A549 (cell line): ENCODE measurements at regions not wholly inside any gene's neighbourhood (a gene's known extent, or its start where the extent isn't known, plus 50 kb on each side); places are given as distances from the start of the nearest gene placed in this dataset.
A peak's percentile ranks its signal among the peaks of the same experiment; 100 is the strongest.

ENCODE experiments used
- ATAC-seq, 2 experiments: fragments of 200-7000 bp in 1 of 2; fragments of >200 bp in 1 of 2; cut with Nextera tagmentation in 1 of 2; cut with Tn5 transposase in 1 of 2; 3 replicates each; pipeline versions ENCODE4 v1.8.0 to v1.9.1; 2018 to 2020; ENCODE audit warnings: mild to moderate bottlenecking in 1 of 2, moderate library complexity in 1 of 2
- CTCF ChIA-PET: fragments of 300-600 bp; sonication (Branson Sonifier 250); formaldehyde crosslinking; extraction: SDS; loops from one replicate; lab custom pipeline; 2021; ENCODE audit warnings: antibody characterized with exemption, inconsistent platforms; lab: Yijun Ruan, JAX
- POLR2A ChIA-PET: fragments of 350-600 bp; formaldehyde crosslinking; extraction: SDS; loops from one replicate; lab custom pipeline; 2021; ENCODE audit warnings: antibody characterized with exemption, inconsistent platforms; lab: Yijun Ruan, JAX
- DNase-seq, 2 experiments: peaks; one replicate each; pipeline versions ENCODE4 v3.0.0 to v3.0.0-alpha.2; 2011 to 2016; ENCODE audit warnings: low read depth in 1 of 2, low spot score in 1 of 2
- FAIRE-seq: peaks from 2 replicates; lab custom pipeline; 2011; peaks lifted over from hg19 to GRCh38; lab: Jason Lieb, UNC
- H3K27ac ChIP-seq, 2 experiments: fragments of >200 bp; sonication (Bioruptor Twin); formaldehyde crosslinking; 3 replicates each; pipeline ENCODE4 v1.5.1; 2016 to 2017
- H3K4me1 ChIP-seq: fragments of >200 bp; sonication (Bioruptor Twin); formaldehyde crosslinking; 3 replicates; pipeline ENCODE4 v1.6.1; 2016
- H3K4me2 ChIP-seq: fragments of >200 bp; sonication (Bioruptor Twin); formaldehyde crosslinking; 3 replicates; pipeline ENCODE4 v1.6.1; 2016
- H3K4me3 ChIP-seq: fragments of >200 bp; sonication (Bioruptor Twin); formaldehyde crosslinking; 3 replicates; pipeline ENCODE4 v1.5.1; 2016
- H3K9me3 ChIP-seq: fragments of >200 bp; sonication (Bioruptor Twin); formaldehyde crosslinking; 3 replicates; pipeline ENCODE4 v1.6.1; 2016
- CEBPB ChIP-seq, 2 experiments: fragments of >200 bp in 1 of 2; sonication (Bioruptor Twin) in 1 of 2; formaldehyde crosslinking in 1 of 2; IDR thresholded peaks; 2 replicates each; pipeline ENCODE4 v1.6.1; 2012 to 2016
- CHD4 ChIP-seq: fragments of 200-600 bp; sonication (generic); IDR thresholded peaks from 2 replicates; pipeline ENCODE4 v1.6.1; 2016; ENCODE audit warnings: antibody characterized with exemption, mild to moderate bottlenecking, borderline replicate concordance
- CTCF ChIP-seq: fragments of >200 bp; sonication (Bioruptor Twin); formaldehyde crosslinking; IDR thresholded peaks from 3 replicates; pipeline ENCODE4 v1.5.1; 2016
- E2F6 ChIP-seq: IDR thresholded peaks from 2 replicates; pipeline ENCODE4 v1.6.1; 2012; ENCODE audit warnings: low read depth, borderline replicate concordance
- EHF ChIP-seq: fragments of 250-450 bp; sonication (Bioruptor Pico); IDR thresholded peaks from 2 replicates; pipeline ENCODE4 v1.5.0; 2020; ENCODE audit warnings: mild to moderate bottlenecking
- EHMT2 ChIP-seq: fragments of 200-600 bp; sonication (generic); IDR thresholded peaks from 2 replicates; pipeline ENCODE4 v1.6.1; 2016; ENCODE audit warnings: antibody characterized with exemption, low read depth, mild to moderate bottlenecking, moderate library complexity
- ESRRA ChIP-seq: fragments of 150-350 bp; IDR thresholded peaks from 2 replicates; pipeline ENCODE4 v1.6.1; 2014; ENCODE audit warnings: mild to moderate bottlenecking, low read length, borderline replicate concordance
- FOSB ChIP-seq: fragments of 250-450 bp; sonication (Bioruptor Pico); IDR thresholded peaks from 2 replicates; pipeline ENCODE4 v1.5.0; 2020; ENCODE audit warnings: mild to moderate bottlenecking, moderate library complexity
- FOSL2 ChIP-seq, 2 experiments: fragments of 450-650 bp in 1 of 2; fragments of >200 bp in 1 of 2; sonication (Bioruptor Twin) in 1 of 2; formaldehyde crosslinking; IDR thresholded peaks; 2 replicates each; pipeline versions ENCODE4 v1.5.0 to v1.6.1; 2016 to 2020; ENCODE audit warnings: mild to moderate bottlenecking in 1 of 2, moderate library complexity in 1 of 2
- FOXS1 ChIP-seq: fragments of 250-450 bp; sonication (Bioruptor Pico); IDR thresholded peaks from 2 replicates; pipeline ENCODE4 v1.5.0; 2020; ENCODE audit warnings: mild to moderate bottlenecking, moderate library complexity
- HES2 ChIP-seq: fragments of >200 bp; sonication (Bioruptor Twin); formaldehyde crosslinking; IDR thresholded peaks from 2 replicates; pipeline ENCODE4 v1.6.1; 2016
- HEYL ChIP-seq: fragments of 250-450 bp; sonication (Bioruptor Pico); IDR thresholded peaks from 2 replicates; pipeline ENCODE4 v1.8.0; 2021; ENCODE audit warnings: mild to moderate bottlenecking, moderate library complexity
- HOXB13 ChIP-seq: fragments of 250-450 bp; sonication (Bioruptor Pico); IDR thresholded peaks from 2 replicates; pipeline ENCODE4 v1.5.0; 2020; ENCODE audit warnings: low read depth, mild to moderate bottlenecking, moderate library complexity
- KDM5A ChIP-seq: fragments of 200-600 bp; sonication (generic); IDR thresholded peaks from 2 replicates; pipeline ENCODE4 v1.6.1; 2016; ENCODE audit warnings: antibody characterized with exemption, mild to moderate bottlenecking
- MAX ChIP-seq: IDR thresholded peaks from 2 replicates; pipeline ENCODE4 v1.6.1; 2012
- MYC ChIP-seq: IDR thresholded peaks from 2 replicates; pipeline ENCODE4 v1.6.1; 2012; ENCODE audit warnings: mild to moderate bottlenecking, inconsistent platforms, low read length, improper control_type of control experiment, borderline replicate concordance
- NPAS2 ChIP-seq: fragments of 250-450 bp; sonication (Bioruptor Pico); IDR thresholded peaks from 2 replicates; pipeline ENCODE4 v1.8.0; 2022; ENCODE audit warnings: mild to moderate bottlenecking, moderate library complexity, borderline replicate concordance
- PBX3 ChIP-seq: IDR thresholded peaks from 2 replicates; pipeline ENCODE4 v1.6.1; 2012
- SMC3 ChIP-seq: fragments of >200 bp; sonication (Bioruptor Twin); formaldehyde crosslinking; IDR thresholded peaks from 3 replicates; pipeline ENCODE4 v1.6.1; 2018; ENCODE audit warnings: inconsistent platforms
- ZSCAN20 ChIP-seq: fragments of 250-450 bp; sonication (Bioruptor Pico); IDR thresholded peaks from 2 replicates; pipeline ENCODE4 v1.8.0; 2022; ENCODE audit warnings: mild to moderate bottlenecking, moderate library complexity
- WGBS: methylation state at CpG from one replicate; pipeline ENCODE4 v1.1.6; 2017; ENCODE audit errors: missing lambda C conversion rate; 5-methylcytosine and 5-hydroxymethylcytosine counted together

GRCh38 chr12:34339922-34340321 lies 317.6 kb downstream of the ALG10 start:
- FAIRE-seq (no peak), ATAC-seq (no peak), DNase-seq (no peak)
- no peak overlapping the region; a peak in 1 of 6 replicates for H3K27ac ChIP-seq
- H3K9me3 ChIP-seq = no peaks in the 10 kb centered on the region
- H3K4me3 ChIP-seq = peak overlapping the region; percentile 52; the same call in 1 of the 3 replicates
- H3K4me1 ChIP-seq = peaks cover 52% of the 10 kb centered on the region; the same call in 2 of the 3 replicates
- H3K4me2 ChIP-seq = peak overlapping the region; percentile 94
- 7% methylated on average over 24 of the region's 26 CpGs for WGBS
- ChIA-PET CTCF (no interaction called here), POLR2A (no interaction called here)
- TF ChIP-seq CTCF = no peak
- no peak for TF ChIP-seq HES2
- TF ChIP-seq CEBPB (IDR thresholded peaks at IDR 0.05) = no peak
- TF ChIP-seq ZSCAN20 (CRISPR knock-in tag) = no peak
- TF ChIP-seq FOXS1 (CRISPR knock-in tag) = no peak
- TF ChIP-seq HEYL (CRISPR knock-in tag) = no peak
- TF ChIP-seq FOSB (CRISPR knock-in tag) = no peak
- TF ChIP-seq NPAS2 = no peak
- no peak for TF ChIP-seq CHD4
- TF ChIP-seq EHMT2 = no peak
- TF ChIP-seq PBX3 = no peak
- TF ChIP-seq SMC3 = no peak
- no peak for TF ChIP-seq MYC
- TF ChIP-seq FOSL2 (IDR thresholded peaks at IDR 0.05) = no peak
- no peak for TF ChIP-seq FOSL2 (CRISPR knock-in tag; IDR thresholded peaks at IDR 0.05)
- TF ChIP-seq HOXB13 (CRISPR knock-in tag) = no peak

GRCh38 chr12:34340534-34341361 lies 318.5 kb downstream of the ALG10 start:
- ChIA-PET POLR2A (no interaction called here), CTCF (no interaction called here)
- Histone ChIP-seq H3K4me1 (peaks cover 53% of the 10 kb centered on the region; the same call in 2 of the 3 replicates), H3K4me2 (peak overlapping the region; percentile 94), H3K27ac (peak overlapping the region; percentile 66 to 81; a peak in 5 of 6 replicates), H3K9me3 (no peaks in the 10 kb centered on the region), H3K4me3 (peak overlapping the region; percentile 52)
- peak; percentile 31 to 69; a peak in 4 of 6 replicates for ATAC-seq
- DNase-seq = no peak
- peak; percentile 45 for TF ChIP-seq MAX
- TF ChIP-seq EHF (CRISPR knock-in tag) = no peak
- TF ChIP-seq ESRRA = no peak
- TF ChIP-seq E2F6 = peak; percentile 58; the same call in 1 of the 2 replicates
- TF ChIP-seq KDM5A = no peak
- FAIRE-seq = no peak
- WGBS = 2% methylated on average over 48 of the region's 49 CpGs
